ENCODE measurements at regions not wholly inside any gene's neighbourhood (a gene's known extent, or its start where the extent isn't known, plus 50 kb on each side); places are given as distances from the start of the nearest gene placed in this dataset.

- no peak overlapping the region for H3T11ph ChIP-seq (ENCODE audit: low read length)
- H3K4ac ChIP-seq (ENCODE audit: low read depth, low read length), result no peak overlapping the region
- H3K4me2 ChIP-seq (ENCODE audit: insufficient read depth, insufficient read length, low read length), result no peak overlapping the region
- no CpG with 5 or more reads among the region's 7 CpGs for WGBS (ENCODE audit: extremely low coverage, insufficient read length, low lambda C conversion rate)
- H3K14ac ChIP-seq (ENCODE audit: insufficient read depth, low read length), result no peak overlapping the region
- no peak overlapping the region for H3K56ac ChIP-seq (ENCODE audit: insufficient read length, low read depth, low read length)
- H2BK15ac ChIP-seq (ENCODE audit: low read depth, low read length), result no peak overlapping the region
- H2BK12ac ChIP-seq (ENCODE audit: insufficient read length, low read depth, low read length), result no peak overlapping the region
- H3K27me3 Mint-ChIP-seq (ENCODE audit: low read depth), result no peaks in the 10 kb centered on the region
- H3K4me3 Mint-ChIP-seq, result no peak overlapping the region
- no peak for DNase-seq
- no peak overlapping the region for H3K27ac ChIP-seq (ENCODE audit: insufficient read length, low read depth, low read length)
- no peaks in the 10 kb centered on the region for H3K23me2 ChIP-seq (ENCODE audit: insufficient read length, low read depth, low read length, poor library complexity, severe bottlenecking)
- H2AK5ac ChIP-seq (ENCODE audit: insufficient read length, low read length), result no peak overlapping the region
- no peak overlapping the region for H3K9ac ChIP-seq (ENCODE audit: extremely low read depth, insufficient read length, low read length)
- TF ChIP-seq CTCF (conservative IDR thresholded peaks at IDR 0.05), result no peak
- H3K18ac ChIP-seq (ENCODE audit: insufficient read length, low read depth, low read length), result no peak overlapping the region
- H4K5ac ChIP-seq (ENCODE audit: insufficient read length, low read depth, low read length), result no peak overlapping the region
- H2BK5ac ChIP-seq (ENCODE audit: insufficient read length, low read length), result no peak overlapping the region
- no peaks in the 10 kb centered on the region for H3K79me1 ChIP-seq (ENCODE audit: insufficient read depth, low read depth, low read length, poor library complexity, severe bottlenecking)
- H3K27ac Mint-ChIP-seq, result no peak overlapping the region
- no peaks in the 10 kb centered on the region for H3K9me3 ChIP-seq (ENCODE audit: control insufficient read depth, low read depth, low read length)
- H3K4me1 ChIP-seq (ENCODE audit: insufficient read depth, low read length), result no peaks in the 10 kb centered on the region
- H4K20me1 ChIP-seq (ENCODE audit: control insufficient read depth, insufficient read depth, insufficient read length), result no peaks in the 10 kb centered on the region
- no peak overlapping the region for H3K23ac ChIP-seq (ENCODE audit: insufficient read length, low read depth, low read length)
- H2BK120ac ChIP-seq (ENCODE audit: low read depth, low read length, poor library complexity, severe bottlenecking), result no peak overlapping the region
- peaks cover 5% of the 10 kb centered on the region in 2 experiments; a peak in 4 of 5 replicates for H3K9me3 Mint-ChIP-seq
- H2BK20ac ChIP-seq (ENCODE audit: low read depth, low read length, poor library complexity, severe bottlenecking), result no peak overlapping the region
- no peak overlapping the region for H4K91ac ChIP-seq (ENCODE audit: insufficient read length, low read depth, low read length)
- H4K8ac ChIP-seq (replicated peaks; ENCODE audit: insufficient read length, low read depth, low read length), result no peak overlapping the region
- H3K27me3 ChIP-seq (ENCODE audit: insufficient read depth, low read length), result no peaks in the 10 kb centered on the region
- peaks cover 0 to 9% (median 3%) of the 10 kb centered on the region in 3 experiments; a peak in 3 of 7 replicates for H3K36me3 Mint-ChIP-seq (ENCODE audit: insufficient read depth in 1 of 3, low read depth in 3 of 3)
- no peak overlapping the region for H2AFZ ChIP-seq (ENCODE audit: low read length)
- no peaks in the 10 kb centered on the region for H3K79me2 ChIP-seq (ENCODE audit: insufficient read depth, low read length)
- H3K4me1 Mint-ChIP-seq, result no peaks in the 10 kb centered on the region
Observed at GRCh38 chr13:47081246-47081645, 184.4 kb upstream of the HTR2A start.

All from H9 (cell line).